ENCODE measurements at regions not wholly inside any gene's neighbourhood (a gene's known extent, or its start where the extent isn't known, plus 50 kb on each side); places are given as distances from the start of the nearest gene placed in this dataset.

GRCh38 chr11:112513417-112513816 is 252.8 kb upstream of the PLET1 start:
- Histone ChIP-seq H3K27ac (ENCODE audit: low read depth, low read length) (no peak overlapping the region), H3K23ac (ENCODE audit: insufficient read length) (no peak overlapping the region), H3K4me2 (ENCODE audit: insufficient read depth in 1 of 2, low read depth in 2 of 2, low read length in 2 of 2) (no peak overlapping the region), H2AK5ac (ENCODE audit: low read depth, low read length) (no peak overlapping the region), H3K4ac (replicated peaks; ENCODE audit: insufficient read length, low read depth, low read length) (no peak overlapping the region), H4K91ac (replicated peaks; ENCODE audit: insufficient read length, low read length) (no peak overlapping the region), H3K23me2 (ENCODE audit: low read depth, low read length) (no peaks in the 10 kb centered on the region; the same call in 1 of the 2 replicates), H3K9ac (replicated peaks in 1 of 4; ENCODE audit: extremely low read depth in 1 of 4, low read depth in 3 of 4, low read length in 3 of 4) (no peak overlapping the region), H4K5ac (ENCODE audit: insufficient read length, low read depth, low read length) (no peak overlapping the region), H2BK12ac (ENCODE audit: low read depth, low read length) (no peak overlapping the region), H2AFZ (ENCODE audit: low read length) (no peak overlapping the region; the same call in 1 of the 2 replicates), H2BK120ac (replicated peaks; ENCODE audit: low read depth, low read length) (no peak overlapping the region), H3K56ac (replicated peaks; ENCODE audit: insufficient read length, low read depth, low read length) (no peak overlapping the region), H4K8ac (ENCODE audit: extremely low read depth, insufficient read depth, low read length) (no peak overlapping the region), H3K79me1 (ENCODE audit: low read depth, low read length) (no peaks in the 10 kb centered on the region), H3K4me3 (ENCODE audit: extremely low read depth in 1 of 4, insufficient read depth in 2 of 4, low read depth in 3 of 4, low read length in 4 of 4) (no peak overlapping the region), H2BK20ac (ENCODE audit: low read length) (no peak overlapping the region), H4K20me1 (replicated peaks in 1 of 2; ENCODE audit: control insufficient read depth in 1 of 2, insufficient read depth in 2 of 2, low read length in 2 of 2) (no peaks in the 10 kb centered on the region), H2BK15ac (ENCODE audit: low read length) (no peak overlapping the region), H2BK5ac (ENCODE audit: low read depth, low read length) (no peak overlapping the region), H3K36me3 (ENCODE audit: control insufficient read depth in 2 of 4, insufficient read depth in 4 of 4, low read length in 3 of 4) (no peaks in the 10 kb centered on the region), H3K9me3 (ENCODE audit: insufficient read depth in 2 of 2, low read depth in 1 of 2, low read length in 1 of 2) (no peaks in the 10 kb centered on the region), H3K79me2 (ENCODE audit: control insufficient read depth in 1 of 2, insufficient read depth in 2 of 2, low read length in 2 of 2) (no peaks in the 10 kb centered on the region; a peak in 1 of 4 replicates), H3K18ac (ENCODE audit: extremely low read depth, low read length) (no peak overlapping the region), H3K4me1 (replicated peaks in 1 of 4; ENCODE audit: control insufficient read depth in 3 of 4, insufficient read depth in 4 of 4, low read length in 3 of 4) (peaks cover 0 to 2% (median 0%) of the 10 kb centered on the region in 4 experiments; a peak in 2 of 7 replicates), H3K14ac (ENCODE audit: insufficient read length) (no peak overlapping the region), H3K27me3 (replicated peaks in 1 of 4; ENCODE audit: control insufficient read depth in 3 of 4, extremely low read depth in 1 of 4, insufficient read depth in 3 of 4, low read length in 3 of 4) (no peaks in the 10 kb centered on the region)
- POLR2A ChIA-PET (ENCODE audit: partially characterized antibody) = no interaction called here
- 73% methylated on average over 2 of the region's 2 CpGs; no CpG with 5 or more reads in 1 of the 2 experiments for WGBS, 2 experiments (ENCODE audit: extremely low coverage in 1 of 2, insufficient coverage in 1 of 2, insufficient read length in 1 of 2, insufficient replicate concordance in 2 of 2, low coverage in 1 of 2, low lambda C conversion rate in 2 of 2, missing lambda C conversion rate in 1 of 2)
- CTCF ChIA-PET (ENCODE audit: partially characterized antibody) = interaction anchor here (3.1 kb wide), 1 partner anchor 60 kb away, joined by 14 read pairs; no protein-coding TSS in a partner anchor
- FAIRE-seq (no peak), DNase-seq (ENCODE audit: low read depth in 1 of 2, low spot score in 2 of 2) (peak in 1 of 2 experiments; percentile 17)
- TF ChIP-seq CBX8 (IDR thresholded peaks at IDR 0.05; ENCODE audit: borderline replicate concordance, low read depth, low read length) = no peak
- no peak for TF ChIP-seq SAP30 (IDR thresholded peaks at IDR 0.05; ENCODE audit: insufficient read depth, insufficient replicate concordance, low read length)
- TF ChIP-seq CREB1 (IDR thresholded peaks at IDR 0.05) = no peak
- no peak for TF ChIP-seq MAX (IDR thresholded peaks at IDR 0.05)
- no peak for TF ChIP-seq FOSL1 (IDR thresholded peaks at IDR 0.05; ENCODE audit: insufficient read depth, low read depth, low read length)
- no peak for TF ChIP-seq TEAD4 (IDR thresholded peaks at IDR 0.05; ENCODE audit: low read depth, low read length)
- no peak for TF ChIP-seq CTCF (IDR thresholded peaks at IDR 0.05; ENCODE audit: control extremely low read depth in 1 of 3, insufficient read depth in 1 of 3, low read depth in 1 of 3, low read length in 3 of 3)
- no peak for TF ChIP-seq HDAC2 (IDR thresholded peaks at IDR 0.05; ENCODE audit: borderline replicate concordance in 1 of 2, low read depth in 2 of 2, low read length in 2 of 2)
- no peak for TF ChIP-seq BACH1 (IDR thresholded peaks at IDR 0.05; ENCODE audit: low read length)
- TF ChIP-seq ASH2L (IDR thresholded peaks at IDR 0.05; ENCODE audit: low read length) = no peak
- no peak for TF ChIP-seq TAF1 (IDR thresholded peaks at IDR 0.05; ENCODE audit: low read depth, low read length)
- TF ChIP-seq BCL11A (IDR thresholded peaks at IDR 0.05; ENCODE audit: low read depth in 2 of 2, low read length in 2 of 2) = no peak

All from H1 (cell line).